ENCODE measurements at regions not wholly inside any gene's neighbourhood (a gene's known extent, or its start where the extent isn't known, plus 50 kb on each side); places are given as distances from the start of the nearest gene placed in this dataset.

DNA sequence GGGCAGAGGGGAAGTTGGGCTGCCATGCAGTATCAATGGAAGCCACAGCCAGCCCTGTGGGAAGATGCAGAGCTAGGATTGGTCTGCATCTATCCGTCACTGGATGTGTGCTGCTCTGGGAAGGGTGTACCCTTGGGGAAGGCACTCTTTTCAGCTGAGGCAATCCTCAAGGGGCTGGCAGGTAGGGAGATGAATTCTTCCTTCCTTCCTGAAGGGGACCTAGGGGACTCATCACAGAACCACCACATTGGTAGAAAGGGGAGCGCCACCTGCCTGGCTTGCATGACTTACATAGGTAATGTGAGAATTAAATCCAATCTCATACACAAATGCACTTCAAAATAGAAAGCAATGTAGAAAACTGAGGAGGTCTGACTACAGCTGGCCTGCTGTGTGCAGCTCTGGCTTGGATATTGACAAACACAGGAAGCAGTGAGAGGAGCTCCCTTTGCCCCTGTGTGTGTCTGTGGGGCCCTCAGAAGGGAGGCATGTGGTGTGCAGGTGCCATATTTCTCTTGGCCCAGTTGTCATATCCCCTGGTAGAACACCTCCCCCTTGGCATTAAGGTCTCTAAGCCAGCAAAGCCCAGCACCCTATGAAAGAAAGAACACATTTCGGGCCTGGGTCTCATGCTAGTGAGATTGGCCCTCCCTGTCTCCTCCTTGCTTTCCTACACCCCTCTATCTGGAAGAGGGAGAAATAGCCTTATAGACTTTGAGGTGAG, 260.3 kb upstream of the MOCS1 start:
- Histone ChIP-seq H3K9me3 (no peaks in the 10 kb centered on the region), H3K4me1 (no peaks in the 10 kb centered on the region), H3K36me3 (no peaks in the 10 kb centered on the region), H3K27ac (no peak overlapping the region), H3K27me3 (no peaks in the 10 kb centered on the region), H3K4me3 (no peak overlapping the region)
- TF ChIP-seq CTCF (IDR thresholded peaks at IDR 0.05) = no peak
- no peak for DNase-seq (ENCODE audit: low spot score)

- H3K4me3 ChIP-seq = no peak overlapping the region
- no peak for TF ChIP-seq CTCF (IDR thresholded peaks at IDR 0.05)
Observed at GRCh38 chr6:40192516-40192915, 258.3 kb upstream of the MOCS1 start.

DNA sequence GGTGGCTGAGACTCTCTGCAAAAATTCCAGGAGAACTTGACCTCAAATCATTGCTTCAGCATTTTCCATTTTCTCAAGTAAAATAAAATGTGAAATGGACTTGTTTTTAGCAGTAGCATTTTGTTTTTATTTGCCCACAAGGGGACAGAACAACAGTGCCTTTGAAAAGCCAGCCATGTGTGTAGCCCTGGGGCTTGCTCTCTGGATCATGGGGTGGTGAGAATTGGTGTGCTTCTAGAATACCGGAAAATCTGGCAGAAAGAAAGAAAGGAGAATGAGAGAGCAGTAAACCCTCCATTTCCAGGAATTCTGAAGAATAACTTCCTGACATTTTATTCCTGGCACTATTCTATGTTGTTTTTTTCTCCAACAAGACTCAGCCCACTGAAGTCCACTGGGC, 254.7 kb upstream of the MOCS1 start:
- no peak overlapping the region for H3K4me3 ChIP-seq
- no peaks in the 10 kb centered on the region for H3K27me3 ChIP-seq
- DNase-seq (ENCODE audit: low spot score) = no peak
- no peaks in the 10 kb centered on the region for H3K4me1 ChIP-seq
- H3K9me3 ChIP-seq = peaks cover 0 to 4% of the 10 kb centered on the region in 2 donors
- no peak for TF ChIP-seq CTCF (IDR thresholded peaks at IDR 0.05)
- H3K36me3 ChIP-seq = no peaks in the 10 kb centered on the region
- no peak overlapping the region for H3K27ac ChIP-seq

More at GRCh38 chr6:40192516-40192915, 258.3 kb upstream of the MOCS1 start:
- no peak for DNase-seq (ENCODE audit: low spot score)
- Histone ChIP-seq H3K27ac (no peak overlapping the region), H3K4me1 (no peaks in the 10 kb centered on the region), H3K36me3 (no peaks in the 10 kb centered on the region), H3K9me3 (no peaks in the 10 kb centered on the region), H3K27me3 (no peaks in the 10 kb centered on the region)

GRCh38 chr6:40187535-40188144, 253.4 kb upstream of the MOCS1 start:
- no peak for DNase-seq (ENCODE audit: low spot score)
- H3K4me3 ChIP-seq = no peak overlapping the region
- no peaks in the 10 kb centered on the region for H3K4me1 ChIP-seq
- H3K9me3 ChIP-seq = peaks cover 0 to 13% of the 10 kb centered on the region in 2 donors
- H3K27me3 ChIP-seq = no peaks in the 10 kb centered on the region
- TF ChIP-seq CTCF (IDR thresholded peaks at IDR 0.05) = no peak
- H3K36me3 ChIP-seq = no peaks in the 10 kb centered on the region
- H3K27ac ChIP-seq = no peak overlapping the region

DNA sequence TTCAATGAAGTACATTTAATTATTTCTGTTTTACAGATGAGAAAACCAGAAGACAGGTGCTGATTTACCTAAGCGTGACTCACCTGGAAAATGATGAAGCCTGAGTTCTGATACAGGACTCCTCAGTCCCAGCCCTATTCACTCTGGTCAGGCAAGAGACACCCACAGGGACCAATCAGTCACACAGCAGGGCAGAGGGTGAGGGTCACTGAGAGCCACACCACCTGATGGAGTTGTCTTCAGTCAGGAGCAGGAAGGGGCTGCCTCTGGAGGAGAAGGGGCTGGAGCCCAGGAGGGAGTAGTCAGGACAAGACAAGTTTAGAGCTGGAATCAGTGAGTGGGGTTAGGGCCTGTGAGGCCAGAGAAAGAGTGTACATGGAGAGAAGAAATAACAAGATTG, 251.2 kb upstream of the MOCS1 start:
- no peaks in the 10 kb centered on the region for H3K27me3 ChIP-seq
- DNase-seq (ENCODE audit: low spot score) = no peak
- no peaks in the 10 kb centered on the region for H3K36me3 ChIP-seq
- H3K9me3 ChIP-seq = peaks cover 0 to 13% of the 10 kb centered on the region in 2 donors
- H3K4me1 ChIP-seq = no peaks in the 10 kb centered on the region
- no peak overlapping the region for H3K27ac ChIP-seq
- H3K4me3 ChIP-seq = no peak overlapping the region
- TF ChIP-seq CTCF (IDR thresholded peaks at IDR 0.05) = no peak

Measured in right atrium auricular region (tissue), 2 donors.